ENCODE measurements at regions not wholly inside any gene's neighbourhood (a gene's known extent, or its start where the extent isn't known, plus 50 kb on each side); places are given as distances from the start of the nearest gene placed in this dataset. TPM values are rescaled to one million over a fixed set of nuclear protein-coding genes. Genes with fewer than 3 reads are reported as not detected.

Small RNA genes in the stretch of these regions (small RNA-seq; reads per million reads assigned to genes)
- gene RF00019 (ENCODE audit: low read depth) (not detected), gene RN7SKP282 (ENCODE audit: low read depth) (not detected), gene RNU6-521P (ENCODE audit: low read depth) (not detected)
